PC-9 (cell line): ENCODE measurements at regions not wholly inside any gene's neighbourhood (a gene's known extent, or its start where the extent isn't known, plus 50 kb on each side); places are given as distances from the start of the nearest gene placed in this dataset.

Source experiments
- BruUV-seq: library from RNA; stranded (reverse); fragments of 400-500 nt; replicated peaks from 2 replicates; lab custom pipeline; 2021; lab: Mats Ljungman, UMichigan
- CTCF ChIA-PET: fragments of 300-600 bp; sonication (Branson Sonifier 250); formaldehyde crosslinking; loops from one replicate; lab custom pipeline; 2022; ENCODE audit warnings: antibody characterized with exemption; lab: Charles Lee
- POLR2A ChIA-PET: fragments of 300-600 bp; sonication (Branson Sonifier 250); formaldehyde crosslinking; loops from one replicate; lab custom pipeline; 2022; ENCODE audit warnings: antibody characterized with exemption; ENCODE audit not compliant: unreplicated experiment; lab: Charles Lee
- DNase-seq, 2 experiments: peaks; one replicate each; pipeline versions ENCODE4 v3.0.0 to v3.0.0-alpha.2; 2015 to 2022; ENCODE audit warnings: mixed read lengths in 1 of 2
- H2AFZ ChIP-seq: fragments of 200-600 bp; sonication (generic); 2 replicates; pipeline ENCODE4 v1.8.1; 2017; ENCODE audit warnings: antibody characterized with exemption
- H3F3A ChIP-seq: fragments of 200-600 bp; sonication (generic); 2 replicates; pipeline ENCODE4 v1.8.1; 2017; ENCODE audit warnings: antibody characterized with exemption, mild to moderate bottlenecking, low read depth; ENCODE audit not compliant: insufficient read depth
- H3K27ac ChIP-seq: fragments of 200-600 bp; sonication (generic); 2 replicates; pipeline ENCODE4 v1.6.1; 2016; ENCODE audit warnings: mixed run types
- H3K27me3 ChIP-seq: fragments of 200-600 bp; sonication (generic); 2 replicates; pipeline ENCODE4 v1.6.1; 2016; ENCODE audit warnings: low read depth, mixed run types; ENCODE audit not compliant: insufficient read depth
- H3K36me3 ChIP-seq: fragments of 200-600 bp; sonication (generic); 2 replicates; pipeline ENCODE4 v1.6.1; 2016; ENCODE audit warnings: low read depth, mixed run types
- H3K4me1 ChIP-seq: fragments of 200-600 bp; sonication (generic); replicated peaks from 2 replicates; pipeline ENCODE4 v1.6.1; 2016; ENCODE audit warnings: mixed run types; ENCODE audit not compliant: insufficient read depth
- H3K4me2 ChIP-seq: fragments of 200-600 bp; sonication (generic); 2 replicates; pipeline ENCODE4 v1.6.1; 2017; ENCODE audit warnings: mixed run types
- H3K4me3 ChIP-seq: fragments of 200-600 bp; sonication (generic); 2 replicates; pipeline ENCODE4 v1.6.1; 2016; ENCODE audit warnings: mixed run types
- H3K79me2 ChIP-seq: fragments of 200-600 bp; sonication (generic); 2 replicates; pipeline ENCODE4 v1.6.1; 2017; ENCODE audit warnings: low read depth, mixed run types
- H3K9me2 ChIP-seq: fragments of 200-600 bp; sonication (generic); 2 replicates; pipeline ENCODE4 v1.8.1; 2017; ENCODE audit warnings: mild to moderate bottlenecking; ENCODE audit not compliant: insufficient read depth
- H3K9me3 ChIP-seq: fragments of 200-600 bp; sonication (generic); 2 replicates; pipeline ENCODE4 v1.8.1; 2016; ENCODE audit warnings: low read depth; ENCODE audit not compliant: insufficient read depth
- H4K20me1 ChIP-seq: fragments of 200-600 bp; sonication (generic); 2 replicates; pipeline ENCODE4 v1.8.1; 2017; ENCODE audit not compliant: insufficient read depth
- CTCF ChIP-seq: fragments of 200-600 bp; sonication (generic); conservative IDR thresholded peaks from 2 replicates; pipeline ENCODE4 v1.6.1; 2017; ENCODE audit warnings: mixed run types, antibody characterized with exemption, mild to moderate bottlenecking, moderate library complexity
- EZH2 ChIP-seq: fragments of 200-600 bp; sonication (generic); IDR thresholded peaks from 2 replicates; pipeline ENCODE4 v1.8.0; 2017; ENCODE audit warnings: antibody characterized with exemption, low read depth
- intact Hi-C: fragments of 100-400 bp; cut with micrococcal nuclease; formaldehyde crosslinking; loops from one replicate; pipeline ENCODE4 v1.10.0; 2022; ENCODE audit not compliant: unreplicated experiment

- no peaks in the 10 kb centered on the region for H3K36me3 ChIP-seq
- no peak overlapping the region for H3K4me3 ChIP-seq
- no peak for TF ChIP-seq CTCF
- TF ChIP-seq EZH2 = no peak
- no peaks in the 10 kb centered on the region for H3K79me2 ChIP-seq
- no peaks in the 10 kb centered on the region for H3K9me3 ChIP-seq
- no peaks in the 10 kb centered on the region for H3K9me2 ChIP-seq
- no peaks in the 10 kb centered on the region for H3K27me3 ChIP-seq
- ChIA-PET CTCF (no interaction called here), POLR2A (interaction anchor here (0.6 to 1.0 kb wide), 4 partner anchors 22 to 105 kb away, joined by 3 to 6 read pairs (median 4); partner anchors contain the start of gene DKK1)
- no peaks in the 10 kb centered on the region for H4K20me1 ChIP-seq
- intact Hi-C loops = no loop called here
- peak overlapping the region; percentile 14; the same call in 1 of the 2 replicates for H2AFZ ChIP-seq
- peaks cover 10% of the 10 kb centered on the region for H3K4me1 ChIP-seq
- no TSS peak for BruUV-seq
- H3K4me2 ChIP-seq = peak overlapping the region; percentile 7; the same call in 1 of the 2 replicates
- no peak for DNase-seq
- no peaks in the 10 kb centered on the region for H3F3A ChIP-seq
- no peak overlapping the region for H3K27ac ChIP-seq
Observed at GRCh38 chr10:52379287-52379686, 65.2 kb downstream of the DKK1 start.

GRCh38 chr10:52383088-52383487 is 69.0 kb downstream of the DKK1 start:
- TF ChIP-seq EZH2 = no peak
- POLR2A ChIA-PET = no interaction called here

GRCh38 chr10:52387744-52388143 is 73.7 kb downstream of the DKK1 start:
- TF ChIP-seq EZH2 (no peak), CTCF (no peak)
- ChIA-PET CTCF (interaction anchor here (0.6 kb wide), 1 partner anchor 75 kb away, joined by 5 read pairs; no protein-coding TSS in a partner anchor), POLR2A (no interaction called here)
- intact Hi-C loops = loop anchor here (2.0 to 5.0 kb wide), 2 partner anchors 65 to 69 kb away; no protein-coding TSS in a partner anchor
- H3K27me3 ChIP-seq = no peaks in the 10 kb centered on the region
- BruUV-seq = no TSS peak
- no peaks in the 10 kb centered on the region for H3K9me2 ChIP-seq
- H3K9me3 ChIP-seq = no peaks in the 10 kb centered on the region
- H3K27ac ChIP-seq = no peak overlapping the region
- no peaks in the 10 kb centered on the region for H3K36me3 ChIP-seq
- no peaks in the 10 kb centered on the region for H4K20me1 ChIP-seq
- DNase-seq = peak; percentile 66 to 77
- peaks cover 10% of the 10 kb centered on the region for H3K4me1 ChIP-seq
- H3K4me2 ChIP-seq = peak overlapping the region; percentile 33
- no peaks in the 10 kb centered on the region for H3K79me2 ChIP-seq
- H3K4me3 ChIP-seq = no peak overlapping the region
- peaks cover 10% of the 10 kb centered on the region for H3F3A ChIP-seq
- no peak overlapping the region for H2AFZ ChIP-seq

More at GRCh38 chr10:52383088-52383487, 69.0 kb downstream of the DKK1 start:
- Histone ChIP-seq H3K79me2 (no peaks in the 10 kb centered on the region), H3K27me3 (no peaks in the 10 kb centered on the region), H3K36me3 (no peaks in the 10 kb centered on the region), H3K4me3 (no peak overlapping the region), H3K9me2 (no peaks in the 10 kb centered on the region), H3K27ac (no peak overlapping the region), H2AFZ (no peak overlapping the region), H3F3A (peaks cover 8% of the 10 kb centered on the region; the same call in 1 of the 2 replicates), H3K4me2 (no peak overlapping the region), H3K9me3 (no peaks in the 10 kb centered on the region), H4K20me1 (no peaks in the 10 kb centered on the region), H3K4me1 (peaks cover 15% of the 10 kb centered on the region)
- no TSS peak for BruUV-seq
- no peak for DNase-seq
- intact Hi-C loops = no loop called here
- CTCF ChIA-PET = no interaction called here

GRCh38 chr10:52390388-52390787 is 76.3 kb downstream of the DKK1 start:
- H3K9me2 ChIP-seq = no peaks in the 10 kb centered on the region
- peaks cover 10% of the 10 kb centered on the region for H3K4me1 ChIP-seq
- H3K9me3 ChIP-seq = peaks cover 6% of the 10 kb centered on the region; the same call in 1 of the 2 replicates
- no peak overlapping the region for H3K4me3 ChIP-seq
- no peak overlapping the region for H2AFZ ChIP-seq
- H3K27me3 ChIP-seq = no peaks in the 10 kb centered on the region
- TF ChIP-seq CTCF (no peak), EZH2 (no peak)
- H4K20me1 ChIP-seq = no peaks in the 10 kb centered on the region
- no peaks in the 10 kb centered on the region for H3K79me2 ChIP-seq
- CTCF ChIA-PET = no interaction called here
- H3F3A ChIP-seq = peaks cover 10% of the 10 kb centered on the region
- no peak overlapping the region for H3K4me2 ChIP-seq
- intact Hi-C loops = no loop called here
- no peak overlapping the region for H3K27ac ChIP-seq
- POLR2A ChIA-PET = no interaction called here
- DNase-seq = no peak
- H3K36me3 ChIP-seq = no peaks in the 10 kb centered on the region
- BruUV-seq = no TSS peak
